NCI-H82 treated with DMSO at 0.1 percent for 48 hours (cell line): ENCODE measurements at regions not wholly inside any gene's neighbourhood (a gene's known extent, or its start where the extent isn't known, plus 50 kb on each side); places are given as distances from the start of the nearest gene placed in this dataset.
"Not testable (repeated sequence)": the region's sequence is repeated elsewhere in the genome, so short reads cannot be mapped to it uniquely, and the experiment has no call there.

Experiments used
- DNase-seq: peaks from one replicate; lab custom pipeline; 2025; ENCODE audit not compliant: unreplicated experiment; lab: John Stamatoyannopoulos, UW

DNA sequence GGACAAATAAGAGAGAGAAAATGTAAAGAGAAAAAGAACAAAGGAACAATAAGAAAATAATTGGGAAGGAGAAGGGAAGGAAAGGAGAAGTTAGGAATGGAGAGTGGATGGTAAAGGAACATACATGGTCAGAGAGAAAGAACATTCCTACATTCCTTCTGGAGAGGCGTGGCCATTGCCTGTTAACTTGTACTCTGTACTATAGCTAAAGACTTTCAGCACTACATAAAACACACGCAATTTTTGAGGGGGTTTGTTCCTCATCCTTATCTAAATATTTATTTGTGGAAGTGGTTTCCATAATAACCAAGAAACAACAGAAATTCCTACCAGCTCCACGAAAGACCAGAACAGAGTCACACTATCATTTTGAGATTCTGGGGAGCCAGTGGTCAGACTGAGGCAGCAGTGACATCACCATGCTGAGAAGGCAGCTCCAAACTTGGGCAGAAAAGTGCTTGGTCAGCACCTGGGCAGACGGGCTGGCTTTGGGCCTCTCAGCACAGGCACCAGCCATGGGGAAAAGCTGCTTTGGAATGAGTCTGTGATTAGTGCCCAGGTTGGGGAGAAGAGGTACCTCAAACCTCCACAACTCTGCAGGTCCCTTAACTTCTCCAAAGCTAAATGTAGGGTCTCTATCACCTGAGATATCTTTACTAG, 125.9 kb upstream of the NTF3 start:
- DNase-seq, result no peak

- no peak for DNase-seq
Measured at GRCh38 chr12:5307065-5307464, 124.8 kb upstream of the NTF3 start.

DNA sequence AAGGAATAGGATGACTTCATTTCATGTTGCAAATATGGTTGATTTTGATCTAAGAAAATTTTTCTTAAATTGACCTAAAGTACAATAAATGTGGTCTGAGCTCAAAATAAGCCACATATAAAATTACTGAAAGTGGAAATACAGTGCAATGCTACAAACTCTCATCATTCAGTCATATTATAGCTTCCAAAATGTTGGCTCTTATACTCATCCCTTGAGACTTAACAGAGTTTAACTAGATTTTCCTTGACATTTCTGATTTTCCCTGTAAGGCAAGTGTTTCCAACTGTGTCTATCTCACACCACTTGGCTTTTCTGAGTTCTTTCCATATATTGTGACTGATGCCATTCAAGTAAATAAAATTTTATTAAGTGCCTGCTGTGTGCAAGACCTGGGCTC, 123.7 kb upstream of the NTF3 start:
- no peak for DNase-seq

GRCh38 chr12:5308996-5309395, 122.9 kb upstream of the NTF3 start:
- DNase-seq, result no peak

GRCh38 chr12:5309654-5310053, 122.3 kb upstream of the NTF3 start:
- no peak for DNase-seq

- DNase-seq, result no peak
Measured at GRCh38 chr12:5310151-5310550, 121.8 kb upstream of the NTF3 start.

DNA sequence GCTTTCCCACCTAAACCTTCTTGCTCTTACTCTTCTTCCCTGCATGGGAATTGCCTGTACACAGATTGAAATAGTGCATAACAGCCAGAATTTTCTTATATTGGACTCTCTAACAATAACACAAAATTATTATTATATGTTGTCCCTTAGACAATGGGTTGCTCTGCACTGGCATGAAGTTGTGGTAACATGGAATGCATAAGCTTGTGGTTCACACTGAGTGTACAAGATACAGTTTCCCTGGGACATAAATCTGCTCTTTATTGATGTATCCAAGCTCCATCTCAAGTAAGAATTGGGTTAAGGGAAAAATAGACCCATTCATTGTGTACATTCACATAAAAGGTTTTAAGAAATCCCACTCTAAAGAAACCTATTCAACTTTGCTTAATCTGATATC, 114.4 kb upstream of the NTF3 start:
- no peak for DNase-seq

GRCh38 chr12:5318874-5319273, 113.0 kb upstream of the NTF3 start:
- DNase-seq, result no peak

DNA sequence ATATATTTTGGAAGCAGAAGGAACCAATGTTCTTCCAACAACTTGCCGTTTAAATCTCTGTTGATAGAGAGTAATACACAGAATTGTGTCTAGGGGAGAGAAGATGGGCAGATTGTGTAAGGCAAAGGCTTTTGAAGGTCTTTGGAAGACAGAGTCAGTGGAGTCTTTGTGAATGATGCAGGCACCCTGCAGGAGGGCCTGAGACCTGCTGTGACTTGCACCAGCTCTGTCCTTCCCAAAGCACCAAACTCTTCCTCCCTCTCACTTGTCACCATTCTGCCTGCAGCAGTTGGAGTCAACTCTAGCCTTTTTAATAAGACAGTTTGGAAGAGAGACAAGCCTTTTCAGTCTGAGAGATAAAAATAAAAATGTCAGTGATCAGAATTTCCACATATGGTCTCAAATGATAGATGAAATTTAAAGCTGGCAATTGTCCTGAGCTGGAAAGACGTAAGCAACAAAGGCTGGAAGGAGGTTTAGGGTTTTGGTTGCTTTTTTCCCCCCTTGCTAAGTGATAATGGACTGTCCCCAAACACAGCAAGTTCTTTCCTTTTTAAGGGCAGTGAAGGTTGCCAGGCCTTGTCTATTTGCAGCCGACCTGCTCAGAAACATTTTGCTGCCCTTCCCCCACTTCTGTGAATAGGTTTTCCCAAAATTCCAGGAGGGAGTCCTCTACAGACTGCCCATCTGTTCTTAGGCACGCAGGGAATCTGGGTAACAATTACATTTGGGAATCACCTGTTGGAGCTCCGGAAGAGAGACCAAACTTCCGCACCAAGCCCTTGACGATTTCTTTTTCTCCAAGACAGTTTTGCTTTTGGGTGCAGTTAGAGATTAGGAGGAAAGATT, 103.0 kb upstream of the NTF3 start:
- DNase-seq, result no peak

DNA sequence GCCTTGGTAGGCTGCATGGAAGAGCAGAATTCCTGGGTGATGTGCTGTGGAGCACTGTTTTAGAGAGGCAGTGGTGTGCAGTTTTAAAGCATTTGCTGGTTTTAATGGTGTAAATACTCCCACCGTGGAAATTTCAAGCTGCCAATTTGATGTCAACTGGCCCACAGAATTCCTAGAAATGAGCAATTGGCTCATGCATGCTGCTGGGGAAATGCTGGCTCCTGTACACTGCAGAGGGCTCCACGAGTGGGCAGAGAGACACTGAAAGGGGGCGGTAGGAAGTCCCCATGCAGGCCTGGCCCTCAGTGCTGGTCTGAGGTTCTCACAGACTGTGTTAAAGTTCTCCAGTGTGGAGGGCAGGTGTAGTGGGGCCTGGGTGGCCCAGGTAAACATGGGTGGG, 99.4 kb upstream of the NTF3 start:
- no peak for DNase-seq

DNA sequence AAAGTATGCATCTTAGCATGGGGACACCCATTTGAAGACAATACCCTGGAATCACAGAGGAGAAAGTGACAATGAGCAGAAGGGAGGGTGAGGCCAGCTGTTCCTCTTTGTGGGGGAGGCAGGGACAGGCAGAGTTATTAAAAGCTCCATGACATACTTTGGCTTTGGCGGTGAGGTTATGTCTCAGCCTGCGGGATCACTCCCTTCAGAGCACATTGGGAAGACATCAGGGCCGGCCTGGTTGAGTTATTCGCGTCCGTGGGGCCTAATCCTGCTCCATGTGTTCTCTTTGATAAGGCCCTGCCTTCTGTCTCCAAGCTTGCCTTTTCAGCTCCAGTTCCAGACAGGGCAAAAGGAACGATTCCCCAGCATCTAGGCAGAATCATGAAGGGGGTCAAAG, 98.8 kb upstream of the NTF3 start:
- DNase-seq, result no peak

GRCh38 chr12:5335069-5335468, 96.8 kb upstream of the NTF3 start:
- no peak for DNase-seq

DNA sequence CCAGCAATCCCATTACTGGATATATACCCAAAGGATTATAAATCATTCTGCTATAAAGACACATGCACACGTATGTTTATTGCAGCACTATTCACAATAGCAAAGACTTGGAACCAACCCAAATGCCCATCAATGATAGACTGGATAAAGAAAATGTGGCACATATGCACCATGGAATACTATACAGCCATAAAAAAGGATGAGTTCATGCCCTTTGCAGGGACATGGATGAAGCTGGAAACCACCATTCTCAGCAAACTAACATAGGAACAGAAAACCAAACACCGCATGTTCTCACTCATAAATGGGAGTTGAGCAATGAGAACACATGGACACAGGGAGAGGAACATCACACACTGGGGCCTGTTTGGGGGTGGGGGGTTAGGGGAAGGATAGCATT, 90.8 kb upstream of the NTF3 start:
- not testable (repeated sequence) for DNase-seq

DNA sequence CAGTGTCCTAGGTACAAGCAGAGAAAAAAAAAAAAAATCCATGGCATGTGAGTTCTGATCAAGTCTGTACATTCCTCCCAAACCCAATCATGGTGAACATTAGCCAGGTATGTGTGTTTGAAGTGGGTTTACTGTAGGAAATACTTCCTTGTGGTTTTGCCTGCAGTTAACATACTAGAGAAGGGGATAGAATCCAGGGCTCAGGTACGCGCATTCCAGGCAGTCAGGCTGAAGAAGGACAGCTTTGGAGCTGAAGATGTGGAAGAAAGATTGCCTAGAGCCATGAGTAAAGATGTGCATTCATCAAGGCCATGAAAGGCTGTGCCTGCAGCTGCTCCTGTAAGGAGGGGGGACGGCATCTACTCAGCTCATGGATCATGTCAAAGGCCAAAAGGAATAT, 88.2 kb upstream of the NTF3 start:
- no peak for DNase-seq

GRCh38 chr12:5344131-5344530, 87.8 kb upstream of the NTF3 start:
- no peak for DNase-seq

DNA sequence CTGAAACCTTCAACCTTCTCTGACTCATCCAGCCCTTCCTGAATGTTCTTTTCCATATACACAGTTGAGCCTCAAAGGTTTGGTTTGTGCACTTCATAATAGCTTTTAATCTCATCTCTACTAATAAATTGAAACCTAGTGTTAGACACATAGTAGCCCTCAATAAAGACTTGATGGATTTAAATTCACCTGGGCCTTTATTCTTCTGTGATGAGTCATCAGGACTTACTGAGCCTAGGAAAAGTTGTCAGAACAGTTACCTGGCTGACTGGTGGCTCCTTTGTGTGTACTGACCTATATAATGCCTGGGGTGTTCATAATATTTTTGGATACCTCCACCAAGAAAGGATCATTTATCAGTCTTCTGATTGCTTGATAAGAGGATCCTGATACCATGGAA, 86.4 kb upstream of the NTF3 start:
- no peak for DNase-seq

DNA sequence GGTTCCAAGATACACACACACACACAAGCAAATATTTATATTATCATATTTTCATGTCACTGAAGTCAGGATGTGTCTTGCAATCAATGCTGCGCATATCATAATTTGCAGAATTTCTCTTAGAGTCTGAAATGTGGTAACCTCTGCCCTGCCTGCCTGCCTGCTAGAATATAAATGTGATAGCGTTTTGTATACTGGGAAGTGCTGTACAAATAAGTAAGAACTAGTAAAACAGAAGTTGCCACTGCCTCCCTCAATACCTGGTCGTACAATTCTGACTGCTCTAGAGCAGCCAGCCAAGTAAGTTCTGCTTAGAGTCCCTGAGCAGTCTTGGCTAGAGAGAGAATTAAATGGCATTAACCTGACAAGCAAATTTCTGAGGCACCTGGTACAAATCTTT, 83.9 kb upstream of the NTF3 start:
- DNase-seq, result no peak

- no peak for DNase-seq
Measured at GRCh38 chr12:5348491-5348890, 83.4 kb upstream of the NTF3 start.

GRCh38 chr12:5364036-5364770, 67.7 kb upstream of the NTF3 start:
- no peak for DNase-seq

- DNase-seq, result no peak
Measured at GRCh38 chr12:5369298-5369697, 62.6 kb upstream of the NTF3 start.

- DNase-seq, result no peak
Measured at GRCh38 chr12:5371631-5372030, 60.3 kb upstream of the NTF3 start.

GRCh38 chr12:5374713-5375112, 57.2 kb upstream of the NTF3 start:
- no peak for DNase-seq
